GM12874 (cell line): ENCODE measurements at regions not wholly inside any gene's neighbourhood (a gene's known extent, or its start where the extent isn't known, plus 50 kb on each side); places are given as distances from the start of the nearest gene placed in this dataset.

Experiments
- CTCF ChIP-seq: IDR thresholded peaks from 2 replicates; pipeline ENCODE4 v1.5.1; 2011; ENCODE audit warnings: low read depth, mild to moderate bottlenecking, control low read depth, low read length, moderate library complexity; ENCODE audit not compliant: insufficient read depth

DNA sequence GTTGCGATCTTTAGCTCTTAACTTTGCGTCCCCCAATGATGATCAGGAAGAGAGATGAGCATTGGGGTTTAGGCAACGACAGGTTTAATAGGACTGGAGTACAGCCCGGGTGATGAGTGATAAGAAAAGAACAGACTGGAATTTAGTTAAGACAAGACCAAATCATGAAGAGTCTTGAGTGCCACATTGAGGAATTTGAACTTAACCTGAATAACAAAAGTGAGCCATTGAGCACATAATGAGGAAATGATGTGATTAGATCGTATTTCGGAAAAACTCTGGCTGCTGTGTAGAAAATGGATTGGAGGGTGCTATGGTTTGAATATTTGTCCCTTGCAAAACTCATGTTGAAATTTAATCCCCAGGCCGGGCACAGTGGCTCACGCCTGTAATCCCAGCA is 83.2 kb upstream of the MELK start:
- no peak for TF ChIP-seq CTCF

- TF ChIP-seq CTCF: no peak
Observed at GRCh38 chr9:36488389-36488756, 84.3 kb upstream of the MELK start.

DNA sequence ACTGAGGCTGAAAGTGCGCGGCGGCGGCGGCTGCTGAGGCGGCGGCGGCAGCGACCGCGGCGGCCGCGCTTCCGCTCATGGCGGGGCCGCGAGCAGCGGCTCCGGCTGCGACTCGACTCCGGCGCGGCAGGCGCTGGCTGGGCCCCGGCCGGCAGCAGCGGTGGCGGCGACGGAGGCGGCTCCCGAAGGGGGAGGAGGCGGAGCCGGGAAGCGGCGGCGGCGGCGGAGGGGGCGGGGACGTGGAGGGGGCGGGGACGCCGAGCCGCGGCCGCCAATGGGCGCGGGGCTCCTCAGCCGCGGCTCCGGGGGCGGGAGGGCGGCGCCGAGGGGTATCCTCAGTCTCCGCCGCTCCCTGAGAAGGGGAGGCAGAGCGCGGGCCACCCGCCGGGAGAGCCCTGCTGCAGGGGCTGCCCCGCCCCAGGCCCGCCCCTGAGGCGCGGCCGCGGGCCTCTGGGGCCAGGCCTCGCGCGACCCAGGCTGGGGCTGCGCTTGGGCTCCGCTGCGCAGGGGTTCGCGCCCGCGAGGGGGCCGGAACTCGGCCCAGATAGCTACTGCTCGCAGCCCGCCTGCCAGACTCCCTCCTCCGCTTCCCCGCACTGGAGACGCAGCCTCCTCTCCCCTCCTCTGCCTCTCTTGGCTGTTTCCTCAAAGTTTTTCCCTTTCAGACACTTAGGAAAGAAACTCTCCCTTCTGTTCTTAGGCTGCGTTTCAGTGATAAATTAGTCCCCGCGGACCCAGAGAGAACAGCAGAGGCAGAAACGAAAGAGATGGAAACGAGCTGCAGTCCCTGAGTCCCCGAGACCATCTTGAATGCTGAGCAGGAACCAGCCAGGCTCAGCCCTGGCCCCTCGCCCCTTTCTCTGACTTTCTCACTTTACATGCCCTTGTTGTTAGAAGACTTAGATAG is 85.0 kb upstream of the MELK start:
- no peak for TF ChIP-seq CTCF

GRCh38 chr9:36486933-36487481 is 85.7 kb upstream of the MELK start:
- TF ChIP-seq CTCF: no peak

- TF ChIP-seq CTCF: no peak
Observed at GRCh38 chr9:36486329-36486932, 86.3 kb upstream of the MELK start.

DNA sequence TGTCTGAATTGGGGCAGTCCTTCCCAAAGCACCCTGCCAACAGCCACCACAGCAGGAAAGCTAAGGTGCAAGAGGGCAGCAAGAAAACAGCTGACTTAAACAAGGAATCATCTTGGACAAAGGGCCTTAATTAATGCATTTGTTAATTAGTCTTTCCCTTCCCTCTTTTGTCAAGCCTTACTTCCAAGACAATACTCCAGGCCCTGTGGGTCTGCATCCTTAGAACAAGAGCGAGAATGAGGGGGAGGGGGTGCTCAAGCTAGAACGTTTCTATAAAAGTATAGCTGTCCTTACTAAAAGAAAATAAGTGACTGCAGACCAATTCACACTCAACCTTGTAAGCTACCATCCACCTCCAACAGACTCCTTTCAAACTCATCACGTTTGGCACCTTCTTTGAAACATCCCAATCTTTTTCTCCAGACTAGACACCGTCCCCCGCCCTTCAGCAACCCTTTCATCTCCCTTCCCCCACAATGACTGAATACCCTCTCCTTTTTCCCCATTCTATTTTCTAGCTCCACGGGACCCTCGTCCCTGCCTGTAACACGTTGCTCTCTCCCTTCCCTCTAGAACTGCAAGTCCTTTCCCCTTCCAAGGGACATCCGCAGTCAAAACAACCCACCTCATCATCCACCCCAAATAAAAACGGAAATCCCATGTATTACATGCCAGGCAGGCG is 85.7 kb upstream of the RNF38 start:
- TF ChIP-seq CTCF: no peak

DNA sequence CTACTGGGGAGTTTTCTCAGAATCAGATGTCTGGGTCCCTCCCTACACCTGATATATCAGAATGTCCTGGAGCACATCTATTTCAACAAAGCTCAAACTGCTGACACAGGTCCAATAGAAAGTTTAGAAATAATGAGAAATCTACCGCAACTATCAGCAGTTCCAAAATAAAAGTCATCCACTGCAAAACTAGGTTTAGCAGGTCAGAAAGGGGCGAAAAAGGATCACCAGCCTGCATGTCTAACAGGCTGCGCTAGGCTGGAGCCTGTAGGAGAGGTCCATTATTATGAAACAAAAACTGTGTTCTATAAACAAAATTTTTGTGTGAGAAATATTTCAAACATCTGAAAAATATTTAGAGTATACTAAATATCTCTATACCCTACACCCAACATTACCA is 84.1 kb upstream of the RNF38 start:
- TF ChIP-seq CTCF: no peak
